NOMO-1 treated with DMSO at 0.1 percent for 48 hours (cell line): ENCODE measurements at regions not wholly inside any gene's neighbourhood (a gene's known extent, or its start where the extent isn't known, plus 50 kb on each side); places are given as distances from the start of the nearest gene placed in this dataset.
"Not testable (repeated sequence)": the region's sequence is repeated elsewhere in the genome, so short reads cannot be mapped to it uniquely, and the experiment has no call there.

ENCODE experiments used
- DNase-seq: peaks from one replicate; lab custom pipeline; 2025; ENCODE audit not compliant: unreplicated experiment; lab: John Stamatoyannopoulos, UW

DNA sequence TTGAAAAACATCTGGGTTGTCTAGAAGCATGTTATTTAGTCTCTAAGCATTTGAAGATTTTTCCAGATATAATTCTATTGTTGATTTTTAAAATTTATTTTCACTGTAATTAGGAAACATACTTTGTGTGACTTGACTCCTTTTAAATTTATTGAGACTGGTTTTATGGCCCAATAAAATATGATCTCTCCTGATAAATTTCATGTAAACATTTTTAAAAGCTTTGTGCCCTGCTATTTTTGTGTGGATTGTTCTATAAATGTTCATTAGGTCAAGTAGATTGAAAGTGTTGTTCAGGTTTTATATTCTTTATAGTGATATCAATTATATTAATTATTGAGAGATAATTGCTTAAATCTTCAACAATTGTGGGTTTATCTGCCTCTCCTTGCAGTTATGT lies 105.4 kb downstream of the RFX6 start:
- DNase-seq: no peak

DNA sequence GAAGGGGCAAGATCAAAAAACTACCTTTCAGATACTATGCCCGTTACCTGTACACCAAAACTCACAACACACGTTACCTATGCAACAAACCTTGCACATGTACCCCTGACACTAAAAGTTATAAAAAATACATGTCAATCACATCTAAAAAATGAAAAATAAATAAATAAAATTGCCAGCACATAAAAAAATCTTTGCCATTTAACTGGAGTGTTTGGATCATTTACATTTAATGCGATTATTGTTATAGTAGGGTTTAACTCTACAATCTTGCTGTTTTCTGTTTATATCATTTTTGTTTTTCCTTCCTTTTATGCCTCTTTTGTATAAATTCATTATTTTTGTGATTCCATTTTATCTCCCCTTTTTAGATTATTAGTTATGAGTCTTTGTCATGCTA lies 106.3 kb downstream of the RFX6 start:
- DNase-seq: no peak

DNA sequence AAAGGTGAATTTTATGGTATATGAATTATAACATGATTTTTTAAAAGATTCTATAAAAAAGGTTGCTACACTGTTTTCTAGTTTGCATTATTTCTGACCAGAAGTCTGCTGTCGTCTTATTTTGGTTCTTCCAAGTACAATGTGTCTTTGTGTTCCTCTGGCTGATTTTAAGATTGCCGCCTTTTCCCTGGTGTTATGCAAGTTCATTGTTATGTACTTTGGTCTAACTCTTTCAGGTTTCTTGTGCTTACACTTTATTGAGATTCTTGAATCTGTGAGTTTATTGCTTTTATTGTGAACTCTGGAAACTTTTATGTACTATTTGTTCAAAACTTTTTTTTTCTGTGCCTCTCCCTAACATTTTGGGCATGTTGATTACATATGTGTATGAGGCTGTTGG lies 109.8 kb downstream of the RFX6 start:
- DNase-seq: no peak

DNA sequence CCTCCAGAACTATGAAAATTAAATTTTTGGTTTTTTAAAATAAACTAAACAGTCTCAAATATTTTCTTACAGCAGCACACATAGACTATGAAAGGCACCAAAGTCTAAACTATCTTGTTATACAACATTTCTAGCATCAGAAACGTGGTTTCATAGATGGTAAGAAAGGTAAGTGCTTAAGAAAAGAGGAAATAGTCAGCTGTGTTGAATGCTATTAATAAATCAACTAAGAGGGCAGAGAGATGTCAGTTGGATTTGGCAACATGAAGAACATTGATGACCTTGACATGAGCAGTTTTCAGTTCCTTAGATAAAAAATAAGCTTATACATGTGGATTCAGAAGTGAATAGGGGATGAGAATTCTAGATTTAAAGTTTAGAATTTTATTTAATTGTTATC lies 113.6 kb downstream of the RFX6 start:
- peak; percentile 87 for DNase-seq

DNA sequence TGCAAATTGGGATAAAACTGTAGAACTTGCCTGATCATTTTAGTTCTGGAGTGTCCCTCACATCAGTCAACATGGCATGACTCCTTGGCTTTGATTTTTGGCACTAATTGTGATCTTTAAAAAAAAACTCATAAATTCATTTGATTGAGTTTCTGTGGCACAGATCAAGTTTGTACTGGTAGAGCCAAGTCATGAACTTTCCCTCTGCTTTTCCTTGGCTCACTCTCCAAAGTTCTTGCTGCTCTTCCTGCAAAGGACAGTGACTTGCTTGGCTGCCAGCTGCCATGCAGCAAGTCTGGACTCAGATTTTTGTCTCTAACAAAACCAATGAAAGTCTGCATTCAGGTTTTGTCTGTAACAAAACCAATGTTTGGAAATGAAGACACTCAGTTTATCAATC lies 115.5 kb downstream of the RFX6 start:
- DNase-seq: no peak

DNA sequence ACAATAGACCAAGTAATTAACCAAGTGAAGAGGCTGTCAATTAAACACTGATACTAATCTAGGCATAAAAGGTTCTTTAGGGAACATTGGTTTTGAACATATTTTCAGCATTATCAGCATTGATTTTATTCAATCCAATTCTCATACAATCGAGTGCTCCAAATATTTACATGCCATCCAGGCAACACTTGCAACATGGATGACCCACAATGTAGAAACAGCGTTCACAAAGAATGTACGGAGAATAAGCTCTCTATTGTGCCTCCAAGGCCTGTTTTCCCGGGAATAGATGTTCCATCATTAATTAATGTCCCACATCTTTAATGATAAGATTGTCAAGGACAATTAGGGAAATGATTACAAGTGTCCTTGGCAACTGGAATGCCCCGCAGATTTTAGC lies 117.4 kb downstream of the RFX6 start:
- no peak for DNase-seq

DNA sequence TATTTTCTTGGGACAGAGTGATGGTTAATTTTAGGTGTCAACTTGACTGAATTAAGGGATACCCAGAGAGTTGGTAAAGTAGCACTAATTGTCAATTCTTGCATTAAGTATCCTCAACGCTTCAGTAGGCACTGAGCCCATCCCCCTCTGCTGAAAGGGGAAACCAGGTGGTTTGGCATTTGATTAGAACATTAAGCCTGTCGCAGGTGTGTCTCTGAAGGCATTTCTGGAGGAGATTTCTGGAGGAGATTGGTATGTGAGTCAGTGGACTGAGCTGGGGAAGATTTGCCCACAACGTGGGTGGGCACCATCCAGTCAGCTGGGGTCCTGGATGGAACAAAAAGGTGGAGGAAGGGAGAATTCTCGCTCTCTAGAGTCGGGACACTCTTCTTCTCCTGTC lies 119.8 kb downstream of the RFX6 start:
- no peak for DNase-seq

DNA sequence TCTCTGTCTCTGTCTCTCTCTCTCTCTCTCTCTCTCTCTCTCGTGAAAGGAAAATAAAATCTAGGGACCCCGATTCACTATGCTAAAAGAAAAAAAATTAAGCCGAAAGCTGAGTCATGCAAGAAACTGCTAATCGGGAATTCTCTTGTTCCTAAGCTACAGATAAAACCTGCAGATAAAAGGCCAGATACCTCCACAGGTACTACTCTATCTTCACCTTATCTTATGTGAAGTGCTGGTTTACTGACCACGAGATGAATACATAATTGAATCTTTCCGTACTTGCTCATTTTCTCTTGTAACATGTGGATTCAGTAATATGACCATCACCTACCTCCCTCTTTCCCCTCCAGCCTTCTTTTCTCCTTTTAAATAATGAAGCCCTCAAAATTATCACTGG lies 120.5 kb downstream of the RFX6 start:
- no peak for DNase-seq

DNA sequence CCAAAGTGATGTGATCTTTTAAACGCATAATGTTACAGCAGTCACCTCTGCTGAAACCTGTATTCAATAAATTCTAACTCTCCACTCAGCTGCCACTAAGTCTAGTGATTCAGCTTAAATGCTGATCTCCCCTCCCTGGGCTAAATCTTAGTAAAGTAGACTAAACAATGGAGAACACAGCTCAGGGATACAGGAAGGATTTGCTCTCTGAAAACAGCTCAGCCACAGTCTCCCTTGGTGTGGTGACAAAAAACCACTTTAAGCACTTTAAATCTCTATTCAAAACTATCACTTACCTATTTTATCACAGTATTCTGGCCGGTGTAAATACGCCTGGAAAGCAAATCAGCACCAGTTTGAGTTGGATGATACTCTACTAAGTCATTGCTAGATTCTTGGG lies 130.6 kb downstream of the RFX6 start:
- no peak for DNase-seq

DNA sequence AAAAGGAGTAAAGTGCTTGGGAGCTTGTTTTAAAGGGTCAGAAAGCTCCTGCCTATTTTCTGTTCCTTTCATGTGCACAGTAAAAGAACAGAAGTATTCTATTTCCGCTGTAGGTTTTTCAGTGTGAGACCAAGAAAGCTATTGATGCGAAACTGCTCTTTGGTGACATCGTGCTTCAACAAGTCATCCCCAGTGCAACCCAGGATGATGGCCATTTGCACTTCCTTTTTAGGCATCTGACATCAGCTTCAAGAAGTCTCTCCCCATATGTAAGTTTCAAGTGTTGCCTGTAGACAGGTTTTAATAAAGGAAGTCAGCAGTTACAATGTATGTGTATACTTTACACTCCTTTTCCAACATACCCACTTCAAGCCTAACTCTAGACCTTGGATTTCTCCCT lies 131.6 kb downstream of the RFX6 start:
- DNase-seq: no peak

DNA sequence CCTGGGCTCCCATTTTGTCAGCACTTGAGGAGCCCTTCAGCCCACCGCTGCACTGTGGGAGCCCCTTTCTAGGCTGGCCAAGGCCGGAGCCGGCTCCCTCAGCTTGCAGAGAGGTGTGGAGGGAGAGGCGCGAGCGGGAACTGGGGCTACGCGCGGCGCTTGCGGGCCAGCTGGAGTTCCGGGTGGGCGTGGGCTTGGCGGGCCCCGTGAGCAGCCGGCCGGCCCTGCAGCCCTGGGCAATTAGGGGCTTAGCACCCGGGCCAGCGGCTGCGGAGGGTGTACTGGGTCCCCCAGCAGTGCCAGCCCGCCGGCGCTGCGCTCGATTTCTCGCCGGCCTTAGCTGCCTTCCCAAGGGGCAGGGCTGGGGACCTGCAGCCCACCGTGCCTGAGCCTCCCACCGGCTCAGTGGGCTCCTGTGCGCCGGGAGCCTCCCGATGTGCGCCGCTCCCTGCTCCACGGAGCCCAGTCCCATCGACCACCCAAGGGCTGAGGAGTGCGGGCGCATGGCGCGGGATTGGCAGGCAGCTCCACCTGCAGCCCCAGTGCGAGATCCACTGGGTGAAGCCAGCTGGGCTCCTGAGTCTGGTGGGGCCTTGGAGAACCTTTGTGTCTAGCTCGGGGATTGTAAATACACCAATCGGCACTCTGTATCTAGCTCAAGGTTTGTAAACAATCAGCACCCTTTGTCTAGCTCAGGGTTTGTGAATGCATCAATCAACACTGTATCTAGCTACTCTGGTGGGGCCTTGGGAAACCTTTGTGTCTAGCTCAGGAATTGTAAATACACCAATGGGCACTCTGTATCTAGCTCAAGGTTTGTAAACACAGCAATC lies 137.8 kb downstream of the RFX6 start:
- DNase-seq: not testable (repeated sequence)

DNA sequence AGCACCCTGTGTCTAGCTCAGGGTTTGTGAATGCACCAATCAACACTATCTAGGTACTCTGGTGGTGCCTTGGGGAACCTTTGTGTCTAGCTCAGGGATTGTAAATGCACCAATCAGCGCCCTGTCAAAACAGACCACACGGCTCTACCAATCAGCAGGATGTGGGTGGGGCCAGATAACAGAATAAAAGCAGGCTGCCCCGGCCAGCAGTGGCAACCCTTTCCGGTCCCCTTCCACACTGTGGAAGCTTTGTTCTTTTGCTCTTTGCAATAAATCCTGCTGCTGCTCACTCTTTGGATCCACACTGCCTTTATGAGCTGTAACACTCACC lies 138.4 kb downstream of the RFX6 start:
- DNase-seq: not testable (repeated sequence)

DNA sequence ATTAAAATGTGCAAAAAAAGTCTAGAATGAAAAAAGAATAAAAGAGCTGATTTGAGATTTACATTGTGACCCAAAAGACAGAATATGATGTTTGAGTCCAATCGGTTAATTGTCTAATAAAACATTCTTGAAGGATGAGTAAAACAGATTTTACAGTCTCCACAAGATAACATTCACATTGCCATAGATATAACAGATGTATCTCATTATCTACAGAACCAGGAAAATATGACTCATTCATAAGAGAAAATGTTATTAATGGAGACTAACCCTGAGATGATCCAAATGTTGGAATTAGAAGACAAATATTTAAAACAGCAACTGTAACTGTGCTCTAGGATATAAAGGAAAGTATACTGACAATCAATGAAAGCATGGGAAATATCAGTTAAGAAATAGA lies 141.7 kb downstream of the RFX6 start:
- DNase-seq: no peak

DNA sequence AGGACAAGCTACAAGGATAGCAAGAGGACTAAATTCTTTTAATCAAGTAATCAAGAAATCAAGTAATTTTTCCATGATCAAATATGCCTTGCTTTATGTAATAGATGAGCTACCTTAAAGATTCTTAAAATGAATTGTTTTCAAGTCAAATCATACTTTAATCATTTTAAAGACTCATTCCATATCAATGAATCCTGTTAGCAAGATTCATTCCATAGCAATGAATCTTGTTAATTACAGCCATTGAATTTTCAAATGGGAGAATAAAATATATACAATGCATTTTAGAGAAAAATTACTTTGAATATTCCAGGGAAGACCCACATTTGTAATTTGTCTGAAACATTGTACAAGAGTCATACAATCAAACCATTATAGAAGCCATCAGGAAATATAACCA lies 145.7 kb downstream of the RFX6 start:
- no peak for DNase-seq

DNA sequence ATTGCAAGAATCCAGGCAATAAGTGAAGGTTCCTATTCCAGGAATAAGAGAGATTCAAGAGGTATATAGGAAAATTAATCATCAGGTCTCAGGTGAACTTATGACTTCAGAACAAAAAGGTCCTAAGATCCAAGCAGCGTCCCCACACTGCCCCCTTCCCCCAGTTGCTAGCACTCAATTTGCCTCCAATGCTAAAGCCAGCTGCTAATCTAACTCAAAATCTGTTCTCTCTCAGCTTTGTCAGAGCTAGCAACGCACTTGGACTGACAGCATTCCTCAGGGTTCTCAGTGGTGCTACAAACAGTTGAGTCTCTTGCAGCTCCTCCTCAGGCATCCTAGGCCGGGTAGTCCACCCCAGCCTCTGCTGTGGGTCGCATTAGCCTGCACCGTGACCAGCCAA lies 148.3 kb downstream of the RFX6 start:
- DNase-seq: no peak

DNA sequence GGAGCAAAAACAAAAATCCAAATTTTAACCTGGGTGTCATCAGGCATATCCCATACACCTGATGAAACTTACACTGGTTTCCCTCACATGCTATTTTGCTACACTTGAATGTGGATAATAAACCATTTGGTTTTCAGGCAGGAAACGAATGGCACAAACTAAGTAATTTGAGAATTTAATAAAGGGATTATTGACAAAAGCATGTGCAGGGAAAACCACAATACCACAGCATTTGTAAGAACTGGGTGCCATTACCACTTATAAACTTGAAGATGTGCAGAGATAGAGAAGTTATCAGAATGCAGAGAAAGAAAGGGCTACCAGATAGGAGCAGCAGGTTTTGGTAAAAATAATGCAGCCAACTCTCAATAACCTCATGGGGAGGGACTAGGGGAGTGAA lies 151.2 kb downstream of the RFX6 start:
- DNase-seq: no peak

DNA sequence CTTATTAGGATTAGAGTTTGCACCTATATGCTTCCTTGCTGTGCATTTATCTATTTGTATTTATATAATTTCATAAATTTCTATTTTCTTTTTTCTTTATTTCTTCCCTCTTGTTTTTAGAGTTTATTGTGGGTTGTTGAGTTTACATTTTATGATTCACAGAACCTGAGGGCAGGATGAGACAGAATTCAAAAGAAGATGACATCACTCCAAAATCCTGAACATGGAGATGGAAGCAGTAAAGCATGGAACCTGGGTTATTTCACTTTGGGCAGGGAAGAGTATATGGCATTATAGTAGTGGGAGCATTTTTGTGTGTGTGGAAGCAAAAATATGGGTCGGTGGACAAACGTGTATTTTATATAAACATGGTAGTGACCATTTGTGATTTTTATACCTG lies 157.5 kb downstream of the RFX6 start:
- DNase-seq: no peak

DNA sequence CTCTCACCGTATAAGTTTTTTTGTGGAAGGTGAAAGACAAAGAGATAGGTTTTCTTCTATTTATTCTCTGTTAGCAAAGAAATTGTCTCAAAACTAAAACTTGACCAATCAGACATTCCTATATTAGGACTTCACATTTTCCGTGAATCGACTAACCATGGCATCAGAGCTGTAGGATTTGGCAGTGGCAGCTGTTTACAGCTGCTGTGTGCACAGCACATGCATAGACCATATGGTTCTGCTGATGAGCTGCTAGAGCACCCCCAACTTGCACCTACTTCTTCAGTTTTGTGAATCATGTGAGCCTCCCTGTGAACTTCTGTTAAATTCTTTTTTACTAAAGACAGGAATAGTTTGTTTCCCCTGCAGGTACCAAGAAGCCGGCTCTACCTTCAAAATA lies 157.9 kb downstream of the RFX6 start:
- DNase-seq: no peak

DNA sequence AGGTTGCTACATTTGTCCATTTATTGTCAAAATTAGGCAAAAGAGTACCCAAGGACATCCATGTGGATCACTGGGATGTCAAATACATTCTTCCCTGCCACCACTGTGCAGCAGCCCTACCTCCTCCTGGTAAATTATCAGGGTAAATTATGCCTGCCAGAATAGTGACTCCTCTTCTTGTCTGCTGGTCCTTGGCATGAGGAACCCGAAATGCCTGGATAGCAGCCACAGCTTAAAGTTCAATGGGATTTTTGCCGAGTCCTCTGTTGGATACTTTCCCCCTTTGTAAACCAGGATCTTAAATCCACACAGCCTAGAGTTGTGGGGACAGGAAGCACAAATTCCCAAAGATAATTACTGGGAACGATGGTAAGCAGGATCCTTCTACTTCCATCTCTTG lies 173.3 kb downstream of the RFX6 start:
- no peak for DNase-seq

DNA sequence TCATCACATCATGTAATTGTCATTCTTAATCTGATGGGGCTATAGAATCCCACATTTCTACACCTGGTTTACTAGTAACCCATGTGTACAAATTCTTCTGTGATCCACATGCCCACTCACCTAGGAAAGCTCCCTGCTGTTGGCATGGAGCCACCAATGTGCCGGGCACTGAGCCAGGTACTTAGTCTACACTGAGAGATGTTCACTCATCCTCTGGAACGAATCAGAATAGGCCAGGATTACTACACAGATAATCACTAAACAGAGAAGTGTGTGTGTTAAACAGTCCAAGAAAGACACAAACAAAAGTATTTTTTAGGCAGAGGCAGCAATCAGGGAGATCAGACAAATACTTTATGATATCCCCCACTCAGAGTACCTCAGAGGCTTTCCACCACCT lies 193.2 kb upstream of the VGLL2 start:
- DNase-seq: no peak

DNA sequence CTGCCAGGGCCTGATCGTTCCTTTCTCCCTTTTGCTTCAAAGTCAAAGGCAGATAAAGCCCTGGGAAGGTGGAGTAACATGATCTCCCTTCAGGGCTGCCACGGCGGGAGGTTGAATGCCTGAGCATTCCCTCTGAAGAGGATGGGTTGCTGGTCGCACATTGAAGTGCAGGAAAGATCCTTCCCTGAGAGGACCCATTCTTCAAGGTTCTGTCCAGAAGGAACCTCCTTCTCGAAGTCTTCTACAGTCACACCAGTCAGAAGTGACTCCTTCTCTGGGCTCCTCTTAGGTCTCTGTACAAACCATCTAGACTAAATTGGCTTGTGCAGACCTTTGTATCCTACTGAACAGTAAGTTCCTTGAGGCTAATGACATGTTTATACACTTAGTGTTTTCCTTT lies 192.6 kb upstream of the VGLL2 start:
- DNase-seq: no peak

DNA sequence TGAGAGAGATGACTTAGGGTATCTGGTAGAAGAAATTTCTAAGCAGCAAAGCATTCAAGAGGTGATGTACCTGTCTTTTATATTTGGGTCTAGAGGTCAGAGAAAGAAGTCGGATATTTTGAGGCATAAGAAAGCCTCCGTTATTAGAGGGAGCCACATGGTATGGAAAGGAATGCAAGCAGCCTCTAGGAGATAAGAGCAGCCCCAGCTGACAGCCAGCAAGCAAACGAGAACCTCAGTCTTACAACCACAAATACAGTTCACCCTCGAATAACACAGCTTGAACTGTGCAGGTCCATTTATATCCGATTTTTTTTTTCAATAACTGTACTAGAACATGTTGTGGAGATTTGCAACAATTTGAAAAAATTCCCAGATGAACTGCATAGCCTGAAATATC lies 190.7 kb upstream of the VGLL2 start:
- DNase-seq: no peak

DNA sequence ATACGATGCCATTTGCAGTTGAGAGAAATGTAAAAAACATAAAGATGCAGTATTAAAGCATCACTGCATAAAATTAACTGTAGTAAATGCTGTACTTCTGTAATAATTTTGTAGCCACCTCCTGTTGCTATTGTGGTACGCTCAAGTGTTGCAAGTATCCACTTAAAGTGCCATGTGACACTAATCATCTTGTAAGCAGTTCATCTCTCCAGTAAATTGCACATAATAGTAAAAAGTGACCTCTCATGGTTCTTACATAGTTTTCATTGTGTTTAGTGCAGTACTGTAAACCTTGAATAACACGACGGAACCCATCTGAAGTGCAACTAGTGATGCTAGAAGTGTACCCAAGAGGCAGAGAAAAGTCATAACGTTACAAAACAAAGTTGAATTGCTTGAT lies 190.1 kb upstream of the VGLL2 start:
- no peak for DNase-seq

DNA sequence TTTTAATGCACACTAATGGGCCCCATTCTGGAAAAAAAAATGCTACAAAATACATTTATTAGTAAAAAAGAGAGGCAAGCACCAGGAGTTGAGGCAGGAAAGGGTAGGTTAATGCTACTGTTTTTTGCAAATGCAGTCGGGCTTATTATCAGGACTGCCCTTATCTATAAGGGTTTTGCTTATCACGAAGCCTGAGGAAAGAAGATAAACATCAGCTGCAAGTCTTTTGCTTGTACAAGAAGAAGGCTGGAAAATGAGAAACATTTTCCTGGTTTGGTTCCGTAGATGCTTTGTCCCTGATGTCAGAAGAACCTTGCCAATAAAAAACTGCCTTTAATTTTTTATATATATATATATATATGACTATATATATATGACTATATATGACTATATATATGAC lies 189.3 kb upstream of the VGLL2 start:
- DNase-seq: no peak
